Activated CD4-positive, alpha-beta memory T cell treated with anti-CD3 and anti-CD28 coated beads, Interleukin-2, amount 10 ng/mL, durations not matched to agents 7 days and 5 days (primary cell): ENCODE measurements at regions not wholly inside any gene's neighbourhood (a gene's known extent, or its start where the extent isn't known, plus 50 kb on each side); places are given as distances from the start of the nearest gene placed in this dataset.
"Not testable (repeated sequence)": the region's sequence is repeated elsewhere in the genome, so short reads cannot be mapped to it uniquely, and the experiment has no call there.

ENCODE experiments used
- CTCF ChIA-PET: fragments of 350-600 bp; sonication (Branson Sonifier 250); formaldehyde crosslinking; loops from one replicate; lab custom pipeline; 2021; ENCODE audit warnings: antibody characterized with exemption, inconsistent platforms; lab: Charles Lee
- POLR2A ChIA-PET: fragments of 350-600 bp; sonication (Branson Sonifier 250); formaldehyde crosslinking; loops from one replicate; lab custom pipeline; 2021; ENCODE audit warnings: antibody characterized with exemption; lab: Charles Lee
- DNase-seq: peaks from one replicate; pipeline ENCODE4 v3.0.0-alpha.2; 2020
- H3K27ac Mint-ChIP-seq: one replicate; pipeline ENCODE4 v1.8.0; 2021; ENCODE audit warnings: mild to moderate bottlenecking, mixed read lengths
- H3K27me3 Mint-ChIP-seq: one replicate; pipeline ENCODE4 v1.8.0; 2021; ENCODE audit warnings: mixed read lengths
- H3K36me3 Mint-ChIP-seq: one replicate; pipeline ENCODE4 v1.8.0; 2021; ENCODE audit warnings: low read depth, mixed read lengths
- H3K4me1 Mint-ChIP-seq: one replicate; pipeline ENCODE4 v1.8.0; 2021; ENCODE audit warnings: mixed read lengths
- H3K4me3 Mint-ChIP-seq: one replicate; pipeline ENCODE4 v1.8.0; 2021; ENCODE audit warnings: mild to moderate bottlenecking, mixed read lengths
- H3K9me3 Mint-ChIP-seq: one replicate; pipeline ENCODE4 v1.8.0; 2021; ENCODE audit warnings: mixed read lengths

GRCh38 chr16:10232757-10233156 lies 50.5 kb upstream of the GRIN2A start:
- H3K4me1 Mint-ChIP-seq, result no peaks in the 10 kb centered on the region
- ChIA-PET CTCF (no interaction called here), POLR2A (no interaction called here)
- no peak for DNase-seq
- no peak overlapping the region for H3K4me3 Mint-ChIP-seq
- no peaks in the 10 kb centered on the region for H3K36me3 Mint-ChIP-seq
- peaks cover 7% of the 10 kb centered on the region for H3K9me3 Mint-ChIP-seq
- H3K27me3 Mint-ChIP-seq, result no peaks in the 10 kb centered on the region
- no peak overlapping the region for H3K27ac Mint-ChIP-seq

- no peak overlapping the region for H3K27ac Mint-ChIP-seq
- H3K4me1 Mint-ChIP-seq, result no peaks in the 10 kb centered on the region
- CTCF ChIA-PET, result no interaction called here
- H3K9me3 Mint-ChIP-seq, result no peaks in the 10 kb centered on the region
- H3K36me3 Mint-ChIP-seq, result no peaks in the 10 kb centered on the region
- POLR2A ChIA-PET, result no interaction called here
- no peak for DNase-seq
- H3K27me3 Mint-ChIP-seq, result no peaks in the 10 kb centered on the region
- H3K4me3 Mint-ChIP-seq, result no peak overlapping the region
These were observed 57.4 kb upstream of the GRIN2A start for GRCh38 chr16:10239640-10240039.

- Mint-ChIP-seq H3K36me3 (no peaks in the 10 kb centered on the region), H3K4me3 (no peak overlapping the region), H3K9me3 (no peaks in the 10 kb centered on the region), H3K4me1 (no peaks in the 10 kb centered on the region), H3K27ac (no peak overlapping the region), H3K27me3 (no peaks in the 10 kb centered on the region)
- CTCF ChIA-PET, result no interaction called here
- POLR2A ChIA-PET, result no interaction called here
- no peak for DNase-seq
These were observed 58.8 kb upstream of the GRIN2A start for GRCh38 chr16:10240854-10241613.

- no peaks in the 10 kb centered on the region for H3K9me3 Mint-ChIP-seq
- no peak overlapping the region for H3K27ac Mint-ChIP-seq
- H3K4me3 Mint-ChIP-seq, result no peak overlapping the region
- no peak for DNase-seq
- ChIA-PET CTCF (no interaction called here), POLR2A (no interaction called here)
- no peaks in the 10 kb centered on the region for H3K36me3 Mint-ChIP-seq
- no peaks in the 10 kb centered on the region for H3K4me1 Mint-ChIP-seq
- H3K27me3 Mint-ChIP-seq, result no peaks in the 10 kb centered on the region
These were observed 59.9 kb upstream of the GRIN2A start for GRCh38 chr16:10242097-10242496.

- Mint-ChIP-seq H3K4me3 (no peak overlapping the region), H3K27me3 (no peaks in the 10 kb centered on the region), H3K27ac (no peak overlapping the region), H3K4me1 (no peaks in the 10 kb centered on the region), H3K9me3 (no peaks in the 10 kb centered on the region), H3K36me3 (no peaks in the 10 kb centered on the region)
- ChIA-PET CTCF (no interaction called here), POLR2A (no interaction called here)
- no peak for DNase-seq
These were observed 60.7 kb upstream of the GRIN2A start for GRCh38 chr16:10242916-10243315.

- no peaks in the 10 kb centered on the region for H3K27me3 Mint-ChIP-seq
- ChIA-PET CTCF (no interaction called here), POLR2A (no interaction called here)
- no peaks in the 10 kb centered on the region for H3K36me3 Mint-ChIP-seq
- no peak for DNase-seq
- H3K4me1 Mint-ChIP-seq, result no peaks in the 10 kb centered on the region
- H3K4me3 Mint-ChIP-seq, result no peak overlapping the region
- H3K9me3 Mint-ChIP-seq, result no peaks in the 10 kb centered on the region
- no peak overlapping the region for H3K27ac Mint-ChIP-seq
These were observed 62.8 kb upstream of the GRIN2A start for GRCh38 chr16:10245002-10245401.

- no peak for DNase-seq
- Mint-ChIP-seq H3K27ac (no peak overlapping the region), H3K4me1 (no peaks in the 10 kb centered on the region), H3K36me3 (no peaks in the 10 kb centered on the region), H3K4me3 (no peak overlapping the region), H3K9me3 (no peaks in the 10 kb centered on the region), H3K27me3 (peaks cover 3% of the 10 kb centered on the region)
- ChIA-PET POLR2A (no interaction called here), CTCF (interaction anchor here (0.6 kb wide), 1 partner anchor 217 kb away, joined by 3 read pairs; no protein-coding TSS in a partner anchor)
These were observed 68.1 kb upstream of the GRIN2A start for GRCh38 chr16:10250137-10250828.

GRCh38 chr16:10252155-10252554 lies 69.9 kb upstream of the GRIN2A start:
- ChIA-PET POLR2A (no interaction called here), CTCF (interaction anchor here (0.7 kb wide), 1 partner anchor 1131 kb away, joined by 4 read pairs; no protein-coding TSS in a partner anchor)
- Mint-ChIP-seq H3K4me1 (peaks cover 3% of the 10 kb centered on the region), H3K27me3 (peaks cover 8% of the 10 kb centered on the region), H3K27ac (no peak overlapping the region), H3K9me3 (no peaks in the 10 kb centered on the region), H3K36me3 (no peaks in the 10 kb centered on the region), H3K4me3 (no peak overlapping the region)
- no peak for DNase-seq

- DNase-seq, result no peak
- H3K36me3 Mint-ChIP-seq, result no peaks in the 10 kb centered on the region
- ChIA-PET CTCF (interaction anchor here (1.1 to 1.4 kb wide), 3 partner anchors 244 to 271 kb away, joined by 3 to 5 read pairs (median 3); no protein-coding TSS in a partner anchor), POLR2A (no interaction called here)
- no peak overlapping the region for H3K4me3 Mint-ChIP-seq
- H3K27ac Mint-ChIP-seq, result no peak overlapping the region
- no peaks in the 10 kb centered on the region for H3K9me3 Mint-ChIP-seq
- peaks cover 3% of the 10 kb centered on the region for H3K4me1 Mint-ChIP-seq
- peaks cover 8% of the 10 kb centered on the region for H3K27me3 Mint-ChIP-seq
These were observed 71.2 kb upstream of the GRIN2A start for GRCh38 chr16:10253409-10253808.

GRCh38 chr16:10255728-10256127 lies 73.5 kb upstream of the GRIN2A start:
- H3K27me3 Mint-ChIP-seq, result peaks cover 8% of the 10 kb centered on the region
- DNase-seq, result no peak
- no peaks in the 10 kb centered on the region for H3K9me3 Mint-ChIP-seq
- H3K4me3 Mint-ChIP-seq, result no peak overlapping the region
- ChIA-PET CTCF (interaction anchor here (1.0 to 3.3 kb wide), 7 partner anchors 11 to 481 kb away, joined by 3 to 28 read pairs (median 3); no protein-coding TSS in a partner anchor), POLR2A (no interaction called here)
- no peaks in the 10 kb centered on the region for H3K36me3 Mint-ChIP-seq
- no peak overlapping the region for H3K27ac Mint-ChIP-seq
- H3K4me1 Mint-ChIP-seq, result peaks cover 3% of the 10 kb centered on the region

GRCh38 chr16:10256784-10257641 lies 74.8 kb upstream of the GRIN2A start:
- H3K4me1 Mint-ChIP-seq, result peaks cover 3% of the 10 kb centered on the region
- ChIA-PET CTCF (interaction anchor here (0.6 to 3.3 kb wide), 14 partner anchors 10 to 269 kb away, joined by 3 to 28 read pairs (median 3); no protein-coding TSS in a partner anchor), POLR2A (no interaction called here)
- DNase-seq, result peak; percentile 43
- no peak overlapping the region for H3K4me3 Mint-ChIP-seq
- no peak overlapping the region for H3K27ac Mint-ChIP-seq
- peaks cover 8% of the 10 kb centered on the region for H3K27me3 Mint-ChIP-seq
- no peaks in the 10 kb centered on the region for H3K36me3 Mint-ChIP-seq
- no peaks in the 10 kb centered on the region for H3K9me3 Mint-ChIP-seq

- CTCF ChIA-PET, result interaction anchor here (0.6 to 3.3 kb wide), 9 partner anchors 9 to 481 kb away, joined by 3 to 28 read pairs (median 3); no protein-coding TSS in a partner anchor
- H3K27me3 Mint-ChIP-seq, H3K4me3 Mint-ChIP-seq, POLR2A ChIA-PET, H3K4me1 Mint-ChIP-seq, H3K27ac Mint-ChIP-seq, DNase-seq, H3K36me3 Mint-ChIP-seq, H3K9me3 Mint-ChIP-seq: not testable (repeated sequence)
These were observed 75.5 kb upstream of the GRIN2A start for GRCh38 chr16:10257642-10258251.
